HK-2 (cell line): ENCODE measurements at regions not wholly inside any gene's neighbourhood (a gene's known extent, or its start where the extent isn't known, plus 50 kb on each side); places are given as distances from the start of the nearest gene placed in this dataset.
A peak's percentile ranks its signal among the peaks of the same experiment; 100 is the strongest.
"Not testable (repeated sequence)": the region's sequence is repeated elsewhere in the genome, so short reads cannot be mapped to it uniquely, and the experiment has no call there.

Experiments used
- DNase-seq: peaks from one replicate; pipeline ENCODE4 v3.0.0-alpha.2; 2018; ENCODE audit not compliant: unreplicated experiment

DNA sequence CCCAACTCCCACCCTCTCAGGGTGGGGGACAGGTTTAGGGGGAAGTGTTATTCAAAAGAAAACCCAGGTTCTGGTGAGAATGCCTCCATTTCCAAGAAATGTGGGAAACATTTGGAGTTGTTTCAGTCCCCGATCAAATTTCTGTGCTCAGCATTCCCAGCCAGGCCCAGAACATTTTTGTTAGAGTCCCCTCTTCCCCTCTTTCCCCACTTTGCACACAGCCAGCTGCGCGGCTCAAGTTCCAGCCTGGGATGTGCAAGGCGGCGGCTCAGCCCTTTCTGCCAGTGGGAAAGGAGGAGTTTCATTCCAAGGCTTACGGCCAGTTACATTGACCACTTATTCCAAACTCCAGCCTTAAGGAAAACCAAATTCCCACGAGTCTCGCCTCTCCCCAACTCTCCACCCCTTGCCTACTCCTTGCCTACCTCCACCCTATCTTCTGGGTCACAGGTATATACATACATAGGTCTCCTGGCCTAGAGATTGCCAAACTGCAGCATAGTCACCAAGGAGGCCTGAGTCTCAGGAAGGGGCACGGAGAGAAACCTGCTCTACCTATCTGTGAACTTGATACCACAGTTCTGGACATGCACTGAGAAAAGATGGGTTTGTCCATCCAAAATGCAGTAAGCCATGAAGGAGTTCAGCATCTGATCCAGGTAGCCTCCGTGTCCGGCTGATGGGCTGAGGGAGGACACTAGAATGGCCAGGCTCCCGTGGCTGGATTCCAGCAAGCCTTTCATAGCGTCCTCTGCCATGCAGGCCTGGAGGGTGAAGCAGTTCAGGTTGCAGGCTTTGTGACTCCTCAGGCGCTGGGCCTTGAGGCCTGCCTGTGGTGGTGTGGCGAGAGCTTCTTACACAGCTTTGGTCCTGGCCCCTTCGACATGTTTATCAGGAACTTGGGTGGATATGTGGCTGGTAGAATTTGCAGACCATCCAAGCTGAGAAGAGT lies 154.5 kb downstream of the ZFP36L2 start:
- no peak for DNase-seq

GRCh38 chr2:43070676-43071502 lies 155.5 kb downstream of the ZFP36L2 start:
- DNase-seq: no peak

DNA sequence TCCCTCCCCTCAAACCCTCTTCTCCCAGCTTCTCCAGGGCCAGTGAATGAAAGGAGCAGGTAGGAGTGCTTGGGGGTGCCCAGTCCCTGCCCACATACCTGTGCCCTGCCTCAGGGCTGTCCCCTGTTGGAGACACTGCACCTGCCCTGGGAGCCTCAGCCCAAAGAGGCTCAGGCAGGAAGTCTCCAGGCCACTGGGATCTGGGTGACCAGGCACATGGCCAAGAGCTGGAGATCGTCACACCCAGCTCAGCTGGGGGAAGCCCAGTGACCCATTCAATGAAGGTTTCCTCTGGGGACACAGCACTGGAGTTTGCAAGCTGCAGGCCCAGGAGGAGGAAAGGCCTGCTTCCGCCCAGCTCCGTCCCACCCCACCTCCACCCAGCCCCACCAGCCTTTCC lies 156.4 kb downstream of the ZFP36L2 start:
- no peak for DNase-seq

- no peak for DNase-seq
These were observed 157.5 kb downstream of the ZFP36L2 start for GRCh38 chr2:43068631-43069517.

- no peak for DNase-seq
These were observed 158.3 kb downstream of the ZFP36L2 start for GRCh38 chr2:43068041-43068533.

DNA sequence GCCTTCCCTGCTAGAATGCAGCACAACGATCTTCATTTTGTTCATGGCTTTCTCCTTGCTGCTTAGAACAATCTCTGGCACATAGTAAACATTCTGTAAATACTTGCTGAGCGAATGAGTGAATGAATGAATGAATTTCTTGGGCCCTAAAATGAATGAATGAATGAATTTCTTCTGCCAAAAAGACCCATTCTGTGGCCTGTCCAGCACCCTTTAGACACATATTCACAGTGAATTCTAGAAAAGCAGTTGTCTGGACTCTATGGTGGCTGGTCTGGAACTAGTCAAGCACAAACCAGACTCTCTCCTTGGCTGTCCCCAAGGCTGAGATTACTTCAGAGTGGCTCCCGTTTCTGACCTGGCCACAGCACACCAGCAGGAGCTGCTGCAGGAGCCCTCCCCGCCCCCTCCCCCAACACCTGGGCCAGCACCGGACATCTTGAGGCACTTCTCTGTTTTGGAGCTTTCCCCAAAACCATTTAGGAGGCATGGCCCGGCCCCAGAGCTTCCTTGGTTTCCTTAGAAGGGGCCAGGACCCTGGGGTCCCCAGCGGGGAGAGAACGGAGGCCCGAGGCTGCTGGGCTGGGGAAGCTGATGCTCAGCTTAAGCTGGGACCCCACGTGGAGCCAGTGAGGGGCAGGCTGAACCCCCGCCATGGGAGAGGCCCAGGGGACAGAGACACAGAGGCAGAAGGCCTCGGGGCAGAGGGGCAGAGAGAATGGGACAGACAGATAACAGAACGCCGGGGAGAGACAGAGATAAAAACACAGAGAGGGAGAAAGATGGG lies 159.0 kb downstream of the ZFP36L2 start:
- no peak for DNase-seq

DNA sequence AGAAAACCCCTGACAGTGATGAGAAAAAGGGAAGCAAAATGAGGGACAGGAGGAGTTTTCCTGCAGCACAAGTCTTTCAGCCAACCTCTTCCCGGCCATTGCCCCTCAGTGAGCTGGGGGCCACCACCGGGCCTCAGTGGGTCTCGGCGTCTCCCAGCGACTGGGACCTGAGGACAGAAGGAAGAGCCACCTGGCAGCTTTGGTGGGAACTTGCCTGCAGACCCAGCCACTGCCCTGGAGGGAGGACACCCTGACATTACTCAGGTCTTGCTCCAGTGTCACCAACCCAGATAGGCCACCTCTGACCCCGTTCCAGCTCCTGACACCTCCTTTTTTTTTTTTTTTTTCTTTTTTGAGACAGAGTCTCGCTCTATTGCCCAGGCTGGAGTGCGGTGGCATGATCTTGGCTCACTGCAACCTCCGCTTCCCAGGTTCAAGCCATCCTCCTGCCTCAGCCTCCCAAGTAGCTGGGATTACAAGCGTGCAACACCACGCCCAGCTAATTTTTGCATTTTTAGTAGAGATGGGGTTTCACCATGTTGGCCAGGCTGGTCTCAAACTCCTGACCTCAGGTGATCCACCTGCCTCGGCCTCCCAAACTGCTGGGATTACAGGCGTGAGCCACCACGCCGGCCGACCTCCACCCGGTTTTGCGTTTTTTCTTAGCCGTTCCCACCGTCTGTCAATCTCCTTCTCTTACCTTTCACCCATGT lies 159.7 kb downstream of the ZFP36L2 start:
- not testable (repeated sequence) for DNase-seq

DNA sequence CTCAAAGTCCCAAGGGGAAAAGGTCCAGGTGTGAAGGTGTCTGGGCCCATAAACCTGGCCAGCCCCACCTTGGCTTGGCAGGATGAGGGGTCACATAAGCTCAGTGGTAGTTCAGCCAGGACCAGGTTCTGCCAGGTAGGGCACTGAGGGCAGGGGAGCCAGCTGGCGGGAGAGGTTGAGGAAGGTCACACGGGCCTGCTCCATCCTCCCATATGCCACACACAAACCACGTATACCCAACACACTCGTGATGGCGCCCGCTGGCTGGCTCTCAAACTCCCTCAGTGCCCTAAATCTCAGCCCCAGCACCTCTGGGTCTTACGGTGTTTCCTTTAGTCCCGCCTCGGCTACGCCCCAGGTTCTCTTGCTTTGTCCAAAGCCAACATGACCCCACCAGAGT lies 160.5 kb downstream of the ZFP36L2 start:
- no peak for DNase-seq

DNA sequence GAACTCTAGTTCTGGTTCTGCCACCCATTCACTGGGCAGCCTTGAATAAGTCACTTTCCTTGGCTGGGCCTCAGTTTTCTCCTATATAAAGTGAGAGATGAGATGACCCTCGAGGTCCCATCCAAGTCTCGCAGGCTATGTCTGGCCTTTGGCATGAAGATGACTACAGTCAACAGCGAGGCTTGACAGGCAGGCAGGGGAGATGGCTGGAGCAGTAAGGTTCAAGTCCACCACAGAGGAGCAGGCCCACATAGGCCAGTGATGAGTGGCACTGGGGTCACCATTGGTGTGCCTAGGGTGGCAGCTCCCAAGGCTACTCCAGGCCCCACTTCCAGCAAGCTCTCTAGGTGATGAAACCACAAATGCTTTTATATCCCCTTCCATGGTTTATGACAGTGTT lies 161.4 kb downstream of the ZFP36L2 start:
- DNase-seq: no peak

DNA sequence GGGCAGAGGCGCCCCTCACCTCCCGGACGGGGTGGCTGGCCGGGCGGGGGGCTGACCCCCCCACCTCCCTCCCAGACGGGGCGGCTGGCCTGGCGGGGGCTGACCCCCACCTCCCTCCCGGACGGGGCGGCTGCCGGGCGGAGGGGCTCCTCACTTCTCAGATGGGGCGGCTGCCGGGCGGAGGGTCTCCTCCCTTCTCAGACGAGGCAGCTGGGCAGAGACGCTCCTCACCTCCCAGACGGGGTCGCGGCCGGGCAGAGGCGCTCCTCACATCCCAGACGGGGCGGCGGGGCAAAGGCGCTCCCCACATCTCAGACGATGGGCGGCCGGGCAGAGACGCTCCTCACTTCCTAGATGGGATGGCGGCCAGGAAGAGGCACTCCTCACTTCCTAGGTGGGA lies 163.3 kb downstream of the ZFP36L2 start:
- DNase-seq: not testable (repeated sequence)

DNA sequence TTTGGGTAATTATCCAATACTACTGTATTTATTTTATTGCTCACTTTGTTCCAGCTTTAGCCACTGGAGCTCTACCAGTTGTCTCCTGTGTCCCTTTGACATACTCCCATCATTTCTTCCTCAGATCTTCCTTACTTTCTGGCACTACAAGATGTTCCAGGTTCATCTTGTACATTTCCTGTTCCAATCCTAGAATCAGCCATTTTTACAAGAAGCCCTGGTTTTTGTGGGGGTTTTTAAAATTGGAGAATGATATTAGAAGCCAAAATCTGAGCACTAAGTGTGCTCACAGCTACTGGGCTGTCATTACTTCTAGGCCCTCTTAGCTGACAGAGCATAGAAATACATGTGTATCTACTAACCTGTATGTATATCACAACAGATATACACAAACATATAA lies 164.3 kb downstream of the ZFP36L2 start:
- DNase-seq: no peak

GRCh38 chr2:43060390-43061016 lies 165.9 kb downstream of the ZFP36L2 start:
- no peak for DNase-seq

- DNase-seq: peak; percentile 84
These were observed 167.1 kb downstream of the ZFP36L2 start for GRCh38 chr2:43059183-43059897.

- no peak for DNase-seq
These were observed 167.7 kb downstream of the ZFP36L2 start for GRCh38 chr2:43058726-43059110.

GRCh38 chr2:43057742-43058725 lies 168.4 kb downstream of the ZFP36L2 start:
- no peak for DNase-seq

DNA sequence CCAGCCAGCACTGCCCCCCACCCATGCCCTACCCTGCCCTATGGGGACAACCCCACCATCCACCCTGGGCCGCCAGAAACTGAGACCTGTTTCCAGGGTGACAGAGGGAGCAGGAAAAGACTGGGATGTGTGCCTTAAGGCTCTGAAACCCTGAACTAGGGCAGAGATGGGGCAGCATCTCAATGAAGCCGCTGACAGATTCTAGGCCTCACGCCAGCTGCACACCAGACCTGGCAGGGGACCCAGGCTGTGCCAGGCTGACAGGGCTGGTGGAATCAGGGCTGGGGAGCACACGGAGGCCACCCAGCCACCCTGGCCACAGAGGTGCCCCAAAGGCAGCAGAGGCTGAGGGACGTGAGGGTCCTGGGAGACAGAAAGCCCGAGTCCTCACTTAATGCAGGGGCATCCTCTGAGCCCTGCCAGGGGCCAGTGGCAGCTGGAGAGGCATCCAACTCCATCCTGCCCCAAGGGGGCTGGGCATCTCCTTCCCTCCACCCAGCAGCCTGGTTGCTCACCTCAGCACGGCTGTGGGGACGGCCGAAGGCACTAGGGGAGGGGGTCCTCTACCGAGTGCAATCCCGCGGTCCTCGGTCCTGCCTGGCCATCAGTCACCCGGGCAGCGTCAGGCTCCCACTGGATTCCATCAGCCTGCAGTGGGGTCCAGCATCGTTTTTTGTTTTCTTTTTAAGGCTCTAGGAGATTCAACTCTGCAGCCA lies 169.2 kb downstream of the ZFP36L2 start:
- no peak for DNase-seq

GRCh38 chr2:43055985-43056384 lies 170.4 kb downstream of the ZFP36L2 start:
- DNase-seq: no peak
